ENCODE measurements at regions not wholly inside any gene's neighbourhood (a gene's known extent, or its start where the extent isn't known, plus 50 kb on each side); places are given as distances from the start of the nearest gene placed in this dataset.

DNA sequence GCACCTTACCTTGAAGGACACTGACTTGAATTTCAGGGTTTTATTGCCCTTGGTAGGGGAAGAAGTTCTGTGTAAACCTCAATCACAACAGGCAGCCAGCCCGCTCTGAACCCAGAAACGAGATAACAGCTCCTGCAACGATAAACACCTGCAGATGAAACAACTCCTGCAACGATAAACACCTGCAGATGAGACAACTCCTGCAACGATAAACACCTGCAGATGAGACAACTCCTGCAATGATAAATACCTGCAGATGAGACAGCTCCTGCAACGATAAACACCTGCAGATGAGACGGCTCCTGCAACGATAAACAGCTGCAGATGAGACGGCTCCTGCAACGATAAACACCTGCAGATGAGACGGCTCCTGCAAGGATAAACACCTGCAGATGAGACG, 54.0 kb upstream of the TBXT start:
- ChIA-PET CTCF (no interaction called here), RAD21 (ENCODE audit: unreplicated experiment) (no interaction called here), SMC1A (ENCODE audit: uncharacterized antibody, unreplicated experiment) (no interaction called here), POLR2A (no interaction called here)
- Histone ChIP-seq H3K36me3 (ENCODE audit: control insufficient read depth in 2 of 2, insufficient read depth in 2 of 2, low read length in 1 of 2) (no peaks in the 10 kb centered on the region), H3K79me2 (ENCODE audit: control insufficient read depth, insufficient read depth, low read length) (no peaks in the 10 kb centered on the region), H4K20me1 (ENCODE audit: control insufficient read depth, insufficient read depth) (no peaks in the 10 kb centered on the region), H2AFZ (ENCODE audit: control insufficient read depth, low read depth, low read length) (no peak overlapping the region), H3K4me2 (ENCODE audit: control insufficient read depth, insufficient read depth) (no peak overlapping the region), H3K4me1 (ENCODE audit: control insufficient read depth, insufficient read depth, low read length) (no peaks in the 10 kb centered on the region; the same call in 1 of the 2 replicates), H3K27me3 (replicated peaks in 1 of 2; ENCODE audit: control insufficient read depth in 2 of 2, insufficient read depth in 2 of 2, low read length in 1 of 2) (0 out of 4 replicates have a peak, but pooled peaks cover 0 to 1% of the 10 kb centered on the region in 2 experiments), H3K4me3 (no peak overlapping the region), H3K9ac (ENCODE audit: control insufficient read depth, insufficient read depth, low read length) (no peak overlapping the region), H3K9me3 (replicated peaks; ENCODE audit: control insufficient read depth, insufficient read depth, low read length) (no peaks in the 10 kb centered on the region), H3K27ac (ENCODE audit: control insufficient read depth, insufficient read depth) (no peak overlapping the region)
- DNase-seq (ENCODE audit: low read depth, low spot score) = no peak
- in situ Hi-C loops (cut with MboI) (no loop called here), intact Hi-C loops (cut with micrococcal nuclease; ENCODE audit: unreplicated experiment) (no loop called here)
- FAIRE-seq = no peak
- no peak for ATAC-seq
- TF ChIP-seq PAX8 (IDR thresholded peaks at IDR 0.05) = no peak
- TF ChIP-seq RUNX3 (IDR thresholded peaks at IDR 0.05; ENCODE audit: low read length) = no peak
- no peak for TF ChIP-seq MTA2 (IDR thresholded peaks at IDR 0.05; ENCODE audit: low read depth)
- no peak for TF ChIP-seq ASH2L (IDR thresholded peaks at IDR 0.05; ENCODE audit: borderline replicate concordance, low read depth)
- no peak for TF ChIP-seq RFX5 (IDR thresholded peaks at IDR 0.05; ENCODE audit: low read depth, low read length)
- TF ChIP-seq, protein P1, sequence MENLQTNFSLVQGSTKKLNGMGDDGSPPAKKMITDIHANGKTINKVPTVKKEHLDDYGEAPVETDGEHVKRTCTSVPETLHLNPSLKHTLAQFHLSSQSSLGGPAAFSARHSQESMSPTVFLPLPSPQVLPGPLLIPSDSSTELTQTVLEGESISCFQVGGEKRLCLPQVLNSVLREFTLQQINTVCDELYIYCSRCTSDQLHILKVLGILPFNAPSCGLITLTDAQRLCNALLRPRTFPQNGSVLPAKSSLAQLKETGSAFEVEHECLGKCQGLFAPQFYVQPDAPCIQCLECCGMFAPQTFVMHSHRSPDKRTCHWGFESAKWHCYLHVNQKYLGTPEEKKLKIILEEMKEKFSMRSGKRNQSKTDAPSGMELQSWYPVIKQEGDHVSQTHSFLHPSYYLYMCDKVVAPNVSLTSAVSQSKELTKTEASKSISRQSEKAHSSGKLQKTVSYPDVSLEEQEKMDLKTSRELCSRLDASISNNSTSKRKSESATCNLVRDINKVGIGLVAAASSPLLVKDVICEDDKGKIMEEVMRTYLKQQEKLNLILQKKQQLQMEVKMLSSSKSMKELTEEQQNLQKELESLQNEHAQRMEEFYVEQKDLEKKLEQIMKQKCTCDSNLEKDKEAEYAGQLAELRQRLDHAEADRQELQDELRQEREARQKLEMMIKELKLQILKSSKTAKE (IDR thresholded peaks at IDR 0.05; ENCODE audit: low read depth, poor library complexity, severe bottlenecking) = no peak
- TF ChIP-seq, protein P2, sequence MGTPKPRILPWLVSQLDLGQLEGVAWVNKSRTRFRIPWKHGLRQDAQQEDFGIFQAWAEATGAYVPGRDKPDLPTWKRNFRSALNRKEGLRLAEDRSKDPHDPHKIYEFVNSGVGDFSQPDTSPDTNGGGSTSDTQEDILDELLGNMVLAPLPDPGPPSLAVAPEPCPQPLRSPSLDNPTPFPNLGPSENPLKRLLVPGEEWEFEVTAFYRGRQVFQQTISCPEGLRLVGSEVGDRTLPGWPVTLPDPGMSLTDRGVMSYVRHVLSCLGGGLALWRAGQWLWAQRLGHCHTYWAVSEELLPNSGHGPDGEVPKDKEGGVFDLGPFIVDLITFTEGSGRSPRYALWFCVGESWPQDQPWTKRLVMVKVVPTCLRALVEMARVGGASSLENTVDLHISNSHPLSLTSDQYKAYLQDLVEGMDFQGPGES (IDR thresholded peaks at IDR 0.05) = no peak
- BruUV-seq (replicated peaks) = no TSS peak
- WGBS (ENCODE audit: insufficient coverage, insufficient replicate concordance, low lambda C conversion rate, missing lambda C conversion rate) = 42% methylated on average over 11 of the region's 12 CpGs
